ENCODE measurements at regions not wholly inside any gene's neighbourhood (a gene's known extent, or its start where the extent isn't known, plus 50 kb on each side); places are given as distances from the start of the nearest gene placed in this dataset.
"Not testable (repeated sequence)": the region's sequence is repeated elsewhere in the genome, so short reads cannot be mapped to it uniquely, and the experiment has no call there.

DNA sequence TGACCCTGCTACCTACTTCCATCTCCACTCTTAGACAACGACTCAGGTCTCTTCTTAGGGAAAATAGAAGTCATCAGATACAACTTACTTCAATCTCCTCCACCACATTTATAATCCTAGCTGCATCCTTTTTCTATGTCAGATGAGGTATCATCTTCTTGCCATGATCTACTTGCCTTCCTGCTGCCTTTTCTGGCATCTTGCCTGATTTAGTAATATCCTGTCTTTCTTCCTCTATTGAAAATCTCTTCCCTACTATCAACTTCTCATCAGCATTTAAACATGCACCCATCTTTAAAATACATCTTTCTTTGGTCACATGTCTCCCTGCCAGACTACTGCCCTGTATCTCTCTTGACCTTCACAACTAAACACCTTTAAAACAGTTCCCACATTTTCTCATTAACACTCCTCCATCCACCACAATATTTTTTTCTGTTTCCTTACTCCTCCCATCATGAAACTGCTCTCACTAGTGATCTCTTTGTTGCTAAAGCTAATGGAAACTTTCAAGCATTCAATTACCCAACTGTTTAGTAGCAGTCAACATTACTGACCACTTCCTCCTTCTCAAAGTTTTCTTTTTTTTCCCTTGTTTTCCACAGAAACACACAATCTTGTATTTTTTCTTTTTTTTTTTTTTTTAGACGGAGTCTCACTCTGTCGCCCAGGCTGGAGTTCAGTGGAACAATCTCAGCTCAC is 100.8 kb upstream of the CXorf66 start:
- DNase-seq (ENCODE audit: low spot score), result no peak

DNA sequence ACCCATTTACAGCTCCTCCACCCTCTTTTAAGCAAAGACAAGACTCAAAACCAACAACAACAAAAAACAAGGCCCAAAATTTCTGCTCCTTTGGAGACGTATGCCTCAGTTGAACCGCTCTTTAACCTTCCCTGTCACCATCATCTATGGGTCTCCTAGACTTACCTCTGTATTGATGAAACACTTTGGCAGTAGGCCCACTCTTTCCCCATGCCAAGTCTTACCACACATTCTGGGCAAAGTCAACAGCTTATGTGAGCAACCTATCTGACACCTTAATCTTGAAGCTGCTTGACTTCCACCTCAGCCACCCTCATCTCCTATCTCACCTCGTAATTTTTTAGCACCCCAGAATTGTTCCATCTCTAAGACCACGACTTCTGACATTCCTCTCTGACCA is 99.7 kb upstream of the CXorf66 start:
- DNase-seq (ENCODE audit: low spot score), result no peak

DNA sequence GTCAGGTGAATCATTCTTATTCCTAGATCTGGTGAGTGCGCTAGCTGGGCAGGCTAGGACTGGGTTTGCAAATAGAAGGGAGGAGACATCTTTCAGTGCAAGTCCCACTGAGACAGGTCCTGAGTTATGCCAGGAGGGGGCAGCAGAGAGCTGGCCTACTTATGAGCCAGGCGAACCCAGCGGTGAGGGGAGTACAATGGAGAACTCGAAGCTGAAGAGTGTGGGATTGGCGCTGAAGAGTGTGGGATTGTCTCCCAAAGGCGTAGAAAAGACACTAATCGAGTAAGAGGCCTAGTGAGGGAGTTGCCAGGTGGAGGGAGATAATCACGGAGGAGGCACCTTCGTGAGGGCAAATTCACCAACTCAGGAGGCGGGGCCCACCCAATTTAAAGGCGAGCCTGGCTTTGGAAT is 91.7 kb upstream of the CXorf66 start:
- peak; percentile 54 for DNase-seq (ENCODE audit: low spot score)

DNA sequence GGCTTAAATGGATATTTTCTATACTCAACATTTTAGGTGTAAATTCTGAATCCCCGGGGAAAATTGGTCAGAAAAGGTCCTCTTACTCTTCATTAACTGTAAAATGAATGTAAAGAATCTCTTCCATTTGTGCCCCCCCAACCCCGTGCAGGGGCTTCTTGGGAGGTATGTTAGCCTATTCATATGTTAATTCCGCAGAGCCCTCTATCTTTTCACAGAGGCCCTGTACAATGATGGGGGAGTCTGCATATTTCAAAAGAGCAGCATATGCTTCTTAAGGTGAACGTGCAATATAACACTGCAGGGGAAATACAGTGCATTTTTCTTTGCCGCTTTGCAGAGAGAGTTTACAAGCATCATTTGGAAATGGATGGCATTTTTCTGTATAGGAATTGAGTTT is 88.5 kb upstream of the CXorf66 start:
- DNase-seq (ENCODE audit: low spot score), result no peak

DNA sequence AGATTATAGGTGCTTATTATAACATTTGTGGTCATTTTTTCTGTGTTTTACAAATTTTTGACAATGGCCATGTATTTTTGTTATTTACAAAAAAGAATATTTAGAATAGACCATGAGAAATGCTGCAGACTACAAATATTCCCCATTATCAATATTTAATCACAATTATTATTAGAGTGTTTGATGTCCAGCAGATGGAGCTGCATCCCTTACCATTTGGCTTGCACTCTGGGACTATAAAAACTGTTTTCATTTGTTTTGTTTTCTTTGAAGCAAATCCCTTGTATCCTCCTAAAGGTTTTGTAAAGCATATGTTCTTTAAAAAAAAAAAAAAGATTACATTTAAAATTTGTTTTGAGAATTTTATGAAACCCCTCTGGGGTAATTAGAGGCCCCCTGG is 85.6 kb upstream of the CXorf66 start:
- DNase-seq (ENCODE audit: low spot score), result peak; percentile 2

DNA sequence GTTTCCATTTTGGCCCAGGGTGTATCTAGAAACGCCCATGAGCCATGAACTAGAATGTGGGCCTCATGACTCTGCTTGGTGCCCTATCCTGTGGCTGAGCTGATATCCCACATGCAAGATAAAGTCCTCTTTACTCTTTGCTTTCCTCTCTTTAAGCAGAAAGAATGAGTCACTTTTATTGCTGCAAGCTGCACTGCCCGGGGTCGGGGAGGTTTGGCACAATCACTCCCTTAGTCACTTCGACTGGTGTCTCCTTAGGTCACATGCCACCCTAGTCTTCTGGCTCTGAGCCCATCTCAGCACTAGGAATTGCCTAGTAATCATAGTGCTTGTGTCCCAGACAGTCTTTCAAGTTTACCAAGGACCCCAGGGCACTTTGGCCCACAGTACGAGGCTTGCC is 75.1 kb upstream of the CXorf66 start:
- DNase-seq (ENCODE audit: low spot score), result no peak

DNA sequence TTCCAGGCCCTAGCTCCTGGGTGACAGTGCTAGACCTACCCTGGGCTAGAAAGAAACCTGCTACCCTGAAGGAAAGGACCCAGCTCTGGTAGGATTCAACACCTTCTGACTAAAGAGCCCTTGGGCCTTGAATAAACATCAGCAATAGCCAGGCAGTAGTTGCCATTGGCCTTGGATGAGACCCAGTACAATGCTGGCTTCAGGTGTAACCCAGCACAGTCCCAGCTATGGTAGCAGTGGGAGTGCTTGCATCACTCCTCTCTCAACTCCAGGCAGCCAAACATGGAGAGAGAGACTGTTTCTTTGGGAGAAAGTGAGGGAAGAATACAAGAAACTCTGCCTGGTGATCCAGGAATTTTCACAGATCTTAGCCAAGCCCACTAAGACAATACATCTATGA is 73.5 kb upstream of the CXorf66 start:
- no peak for DNase-seq (ENCODE audit: low spot score)

DNA sequence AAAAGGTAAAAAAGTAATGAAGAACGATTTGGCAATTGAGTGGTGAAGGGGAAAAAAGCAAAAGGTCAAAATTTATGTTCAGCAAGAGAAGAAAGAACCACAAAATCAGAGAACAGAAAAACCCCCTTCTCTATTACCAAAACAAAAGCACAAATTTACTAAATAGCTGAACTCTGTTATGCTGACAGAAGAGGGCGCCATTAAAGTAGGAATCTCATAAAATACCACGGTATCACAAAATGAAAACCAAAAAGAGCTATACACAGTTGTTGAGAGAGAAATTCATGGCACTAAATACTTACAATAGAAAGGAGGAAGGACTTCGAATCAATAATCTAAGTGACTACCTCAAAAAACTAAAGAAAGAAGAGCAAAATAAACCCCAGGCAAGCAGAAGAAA is 69.6 kb upstream of the CXorf66 start:
- DNase-seq (ENCODE audit: low spot score), result no peak

DNA sequence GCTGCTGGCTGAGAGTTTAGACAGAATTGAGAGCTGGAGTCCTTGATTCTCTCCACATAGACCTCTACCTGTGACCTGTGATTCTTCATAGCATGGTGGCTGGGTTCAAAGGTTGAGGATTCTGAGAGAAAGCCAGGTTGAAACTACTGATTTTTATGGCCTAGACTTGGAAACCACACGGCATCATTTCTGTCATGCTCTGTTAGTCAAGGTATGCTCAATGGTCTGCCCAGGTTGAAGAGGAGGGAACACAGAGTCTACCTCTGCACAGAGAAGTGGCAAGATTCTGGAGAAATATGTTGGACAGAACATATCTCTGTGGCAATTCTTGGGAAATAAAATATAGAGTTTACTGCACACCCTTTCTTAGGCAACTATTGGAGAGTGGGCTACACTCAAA is 57.2 kb upstream of the CXorf66 start:
- no peak for DNase-seq (ENCODE audit: low spot score)

DNA sequence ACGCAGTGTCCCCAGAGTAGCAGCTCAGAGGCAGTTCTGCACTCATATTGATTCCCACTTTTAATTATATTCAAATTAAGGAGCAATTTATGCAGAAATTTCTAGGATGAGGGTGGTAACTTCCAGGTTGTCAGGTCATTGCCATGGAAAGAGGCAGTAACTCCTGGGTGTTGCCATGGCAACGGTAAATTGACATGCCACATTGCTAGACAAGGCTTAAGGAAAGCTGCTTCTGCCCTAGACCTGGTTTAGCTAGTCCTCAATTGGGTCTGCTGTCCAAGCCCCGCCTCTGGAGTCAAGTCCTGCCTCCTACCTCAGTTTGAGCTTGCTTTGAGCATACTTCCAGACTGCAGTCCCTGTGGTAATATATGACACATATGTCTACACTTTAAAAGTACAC is 53.8 kb upstream of the CXorf66 start:
- DNase-seq (ENCODE audit: low spot score), result not testable (repeated sequence)

Data from cerebellar cortex (tissue), 1 donor.